T-cell (primary cell): ENCODE measurements at regions not wholly inside any gene's neighbourhood (a gene's known extent, or its start where the extent isn't known, plus 50 kb on each side); places are given as distances from the start of the nearest gene placed in this dataset.

Experiments
- ATAC-seq, 4 experiments: fragments of 200-7000 bp in 3 of 4; fragments of 150-1000 bp in 1 of 4; cut with Tn5 transposase; replicated peaks in 1 of 4; 1 replicate in 3 of 4; 2 replicates in 1 of 4; pipeline ENCODE4 v1.10.0; 2021; ENCODE audit warnings: moderate library complexity in 3 of 4, mild to moderate bottlenecking in 2 of 4, moderate number of reproducible peaks in 1 of 4
- CTCF ChIA-PET, 2 donors: fragments of 300-600 bp; sonication (Branson Sonifier 250); formaldehyde crosslinking; loops; one replicate each; lab custom pipeline; 2022; ENCODE audit warnings: antibody characterized with exemption in 2 of 2; lab: Charles Lee
- POLR2A ChIA-PET, 2 donors: fragments of 300-600 bp; sonication (Branson Sonifier 250); formaldehyde crosslinking; loops; one replicate each; lab custom pipeline; 2022; ENCODE audit warnings: antibody characterized with exemption in 2 of 2; lab: Charles Lee
- DNase-seq, 35 experiments: peaks; one replicate each; pipeline versions ENCODE4 v3.0.0 to v3.0.0-alpha.2; 2013 to 2023
- H3K27ac ChIP-seq: one replicate; pipeline ENCODE4 v1.5.1; 2013; ENCODE audit warnings: low read length
- H3K27me3 ChIP-seq, 2 experiments: replicated peaks in 1 of 2; 1 replicate in 1 of 2; 2 replicates in 1 of 2; pipeline versions ENCODE4 v1.6.1 to v1.7.0; 2013; ENCODE audit warnings: low read length in 1 of 2, mixed read lengths in 1 of 2; ENCODE audit not compliant: control insufficient read depth in 2 of 2, insufficient read depth in 2 of 2; ENCODE audit errors: extremely low read depth in 1 of 2
- H3K36me3 ChIP-seq, 2 donors: 1 replicate in 1 of 2; 2 replicates in 1 of 2; pipeline versions ENCODE4 v1.6.1 to v1.7.0; 2013; ENCODE audit warnings: low read length in 1 of 2; ENCODE audit not compliant: control insufficient read depth in 2 of 2, insufficient read depth in 1 of 2; ENCODE audit errors: extremely low read depth in 1 of 2
- H3K4me1 ChIP-seq, 2 experiments: 1 replicate in 1 of 2; 2 replicates in 1 of 2; pipeline versions ENCODE4 v1.6.1 to v1.7.0; 2013; ENCODE audit warnings: low read length in 2 of 2, mixed read lengths in 1 of 2; ENCODE audit not compliant: insufficient read depth in 2 of 2, control insufficient read depth in 1 of 2; ENCODE audit errors: extremely low read depth in 1 of 2
- H3K4me3 ChIP-seq, 2 donors: 1 replicate in 1 of 2; 2 replicates in 1 of 2; pipeline versions ENCODE4 v1.5.1 to v1.7.0; 2013; ENCODE audit warnings: mild to moderate bottlenecking in 2 of 2, low read length in 1 of 2, moderate library complexity in 1 of 2; ENCODE audit not compliant: control insufficient read depth in 1 of 2; ENCODE audit errors: extremely low read depth in 1 of 2
- H3K9me3 ChIP-seq: 2 replicates; pipeline ENCODE4 v1.7.0; 2013
- H3K27ac Mint-ChIP-seq, 2 donors: one replicate each; pipeline ENCODE4 v1.8.0; 2020 to 2021; ENCODE audit warnings: mild to moderate bottlenecking in 2 of 2, mixed read lengths in 2 of 2
- H3K27me3 Mint-ChIP-seq, 2 donors: one replicate each; pipeline ENCODE4 v1.8.0; 2021 to 2022; ENCODE audit warnings: mixed read lengths in 2 of 2
- H3K36me3 Mint-ChIP-seq: one replicate; pipeline ENCODE4 v1.8.0; 2021; ENCODE audit warnings: mixed read lengths
- H3K4me1 Mint-ChIP-seq, 3 donors: one replicate each; pipeline ENCODE4 v1.8.0; 2020 to 2022; ENCODE audit warnings: mixed read lengths in 3 of 3, mild to moderate bottlenecking in 1 of 3
- H3K4me3 Mint-ChIP-seq, 3 donors: one replicate each; pipeline ENCODE4 v1.8.0; 2020 to 2022; ENCODE audit warnings: mild to moderate bottlenecking in 3 of 3, mixed read lengths in 3 of 3, moderate library complexity in 3 of 3
- H3K9me3 Mint-ChIP-seq, 3 donors: one replicate each; pipeline ENCODE4 v1.8.0; 2020 to 2022; ENCODE audit warnings: mixed read lengths in 3 of 3
- WGBS: methylation state at CpG from one replicate; pipeline ENCODE4 v1.1.5; 2013; ENCODE audit warnings: missing lambda C conversion rate; ENCODE audit not compliant: insufficient coverage; 5-methylcytosine and 5-hydroxymethylcytosine counted together

- ATAC-seq, result no peak
- WGBS, result 67% methylated on average over 1 of the region's 5 CpGs
- Histone ChIP-seq H3K4me3 (no peak overlapping the region), H3K27me3 (no peaks in the 10 kb centered on the region), H3K27ac (no peak overlapping the region), H3K9me3 (no peaks in the 10 kb centered on the region), H3K36me3 (no peaks in the 10 kb centered on the region), H3K4me1 (no peaks in the 10 kb centered on the region)
- H3K27ac Mint-ChIP-seq, result no peak overlapping the region
- no peaks in the 10 kb centered on the region for H3K36me3 Mint-ChIP-seq
- ChIA-PET CTCF (no interaction called here), POLR2A (no interaction called here)
- DNase-seq, result no peak
- H3K27me3 Mint-ChIP-seq, result no peaks in the 10 kb centered on the region
- H3K9me3 Mint-ChIP-seq, result peaks cover 14 to 24% (median 18%) of the 10 kb centered on the region in 3 donors
- no peaks in the 10 kb centered on the region for H3K4me1 Mint-ChIP-seq
- H3K4me3 Mint-ChIP-seq, result no peak overlapping the region
Observed at GRCh38 chr13:62093984-62094780, 678.5 kb upstream of the PCDH20 start.

GRCh38 chr13:62092949-62093348 lies 677.3 kb upstream of the PCDH20 start:
- H3K9me3 Mint-ChIP-seq, result peaks cover 7 to 26% (median 12%) of the 10 kb centered on the region in 3 donors
- no CpG with 5 or more reads among the region's 2 CpGs for WGBS
- Histone ChIP-seq H3K27me3 (no peaks in the 10 kb centered on the region), H3K4me1 (no peaks in the 10 kb centered on the region), H3K4me3 (no peak overlapping the region), H3K36me3 (no peaks in the 10 kb centered on the region), H3K9me3 (no peaks in the 10 kb centered on the region), H3K27ac (no peak overlapping the region)
- no peak overlapping the region for H3K4me3 Mint-ChIP-seq
- no peak overlapping the region for H3K27ac Mint-ChIP-seq
- H3K4me1 Mint-ChIP-seq, result no peaks in the 10 kb centered on the region
- no peak for DNase-seq
- no peaks in the 10 kb centered on the region for H3K36me3 Mint-ChIP-seq
- ChIA-PET POLR2A (no interaction called here), CTCF (no interaction called here)
- no peak for ATAC-seq
- H3K27me3 Mint-ChIP-seq, result no peaks in the 10 kb centered on the region

- no peaks in the 10 kb centered on the region for H3K36me3 Mint-ChIP-seq
- POLR2A ChIA-PET, result no interaction called here
- no peaks in the 10 kb centered on the region for H3K4me1 Mint-ChIP-seq
- CTCF ChIA-PET, result no interaction called here
- H3K27me3 ChIP-seq, result no peaks in the 10 kb centered on the region
- no peak overlapping the region for H3K4me3 Mint-ChIP-seq
- DNase-seq (no peak), ATAC-seq (no peak)
- no peaks in the 10 kb centered on the region for H3K27me3 Mint-ChIP-seq
- 100% methylated on average over 1 of the region's 3 CpGs for WGBS
- H3K9me3 Mint-ChIP-seq, result peaks cover 7 to 26% (median 12%) of the 10 kb centered on the region in 3 donors
- H3K36me3 ChIP-seq, result no peaks in the 10 kb centered on the region
- no peak overlapping the region for H3K27ac ChIP-seq
- no peak overlapping the region for H3K27ac Mint-ChIP-seq
- no peaks in the 10 kb centered on the region for H3K4me1 ChIP-seq
- H3K9me3 ChIP-seq, result no peaks in the 10 kb centered on the region
- H3K4me3 ChIP-seq, result no peak overlapping the region
Observed at GRCh38 chr13:62092536-62092935, 676.9 kb upstream of the PCDH20 start.

- DNase-seq (no peak), ATAC-seq (no peak)
- no peaks in the 10 kb centered on the region for H3K27me3 ChIP-seq
- no peaks in the 10 kb centered on the region for H3K36me3 ChIP-seq
- no peaks in the 10 kb centered on the region for H3K27me3 Mint-ChIP-seq
- H3K4me3 ChIP-seq, result no peak overlapping the region
- H3K9me3 Mint-ChIP-seq, result peaks cover 3 to 21% (median 15%) of the 10 kb centered on the region in 3 donors
- no peaks in the 10 kb centered on the region for H3K4me1 ChIP-seq
- no peaks in the 10 kb centered on the region for H3K4me1 Mint-ChIP-seq
- CTCF ChIA-PET, result no interaction called here
- no peak overlapping the region for H3K27ac Mint-ChIP-seq
- no peaks in the 10 kb centered on the region for H3K9me3 ChIP-seq
- no peaks in the 10 kb centered on the region for H3K36me3 Mint-ChIP-seq
- H3K27ac ChIP-seq, result no peak overlapping the region
- no peak overlapping the region for H3K4me3 Mint-ChIP-seq
- POLR2A ChIA-PET, result no interaction called here
Observed at GRCh38 chr13:62088165-62088564, 672.5 kb upstream of the PCDH20 start.

GRCh38 chr13:62087124-62087523 lies 671.5 kb upstream of the PCDH20 start:
- Histone ChIP-seq H3K27me3 (no peaks in the 10 kb centered on the region), H3K9me3 (no peaks in the 10 kb centered on the region), H3K36me3 (no peaks in the 10 kb centered on the region), H3K4me1 (no peaks in the 10 kb centered on the region), H3K4me3 (no peak overlapping the region), H3K27ac (no peak overlapping the region)
- CTCF ChIA-PET, result no interaction called here
- Mint-ChIP-seq H3K36me3 (no peaks in the 10 kb centered on the region), H3K27ac (no peak overlapping the region), H3K27me3 (no peaks in the 10 kb centered on the region), H3K4me1 (no peaks in the 10 kb centered on the region), H3K4me3 (no peak overlapping the region), H3K9me3 (peaks cover 3 to 17% (median 10%) of the 10 kb centered on the region in 3 donors)
- no peak for DNase-seq
- ATAC-seq, result no peak
- POLR2A ChIA-PET, result no interaction called here
- WGBS, result no CpG with 5 or more reads among the region's 4 CpGs

GRCh38 chr13:62085337-62086229 lies 669.9 kb upstream of the PCDH20 start:
- Mint-ChIP-seq H3K4me1 (no peaks in the 10 kb centered on the region), H3K9me3 (peaks cover 3 to 9% (median 6%) of the 10 kb centered on the region in 3 donors), H3K27ac (no peak overlapping the region), H3K27me3 (no peaks in the 10 kb centered on the region), H3K4me3 (no peak overlapping the region), H3K36me3 (no peaks in the 10 kb centered on the region)
- Histone ChIP-seq H3K36me3 (no peaks in the 10 kb centered on the region), H3K4me3 (no peak overlapping the region), H3K9me3 (no peaks in the 10 kb centered on the region), H3K4me1 (no peaks in the 10 kb centered on the region), H3K27ac (no peak overlapping the region), H3K27me3 (no peaks in the 10 kb centered on the region)
- CTCF ChIA-PET, result no interaction called here
- no peak for ATAC-seq
- DNase-seq, result no peak
- WGBS, result no CpG with 5 or more reads among the region's 5 CpGs
- POLR2A ChIA-PET, result no interaction called here
